COR-L47 (cell line): ENCODE measurements at regions not wholly inside any gene's neighbourhood (a gene's known extent, or its start where the extent isn't known, plus 50 kb on each side); places are given as distances from the start of the nearest gene placed in this dataset.
"Not testable (repeated sequence)": the region's sequence is repeated elsewhere in the genome, so short reads cannot be mapped to it uniquely, and the experiment has no call there.

Experiments used
- DNase-seq: peaks from one replicate; lab custom pipeline; 2025; lab: John Stamatoyannopoulos, UW

DNA sequence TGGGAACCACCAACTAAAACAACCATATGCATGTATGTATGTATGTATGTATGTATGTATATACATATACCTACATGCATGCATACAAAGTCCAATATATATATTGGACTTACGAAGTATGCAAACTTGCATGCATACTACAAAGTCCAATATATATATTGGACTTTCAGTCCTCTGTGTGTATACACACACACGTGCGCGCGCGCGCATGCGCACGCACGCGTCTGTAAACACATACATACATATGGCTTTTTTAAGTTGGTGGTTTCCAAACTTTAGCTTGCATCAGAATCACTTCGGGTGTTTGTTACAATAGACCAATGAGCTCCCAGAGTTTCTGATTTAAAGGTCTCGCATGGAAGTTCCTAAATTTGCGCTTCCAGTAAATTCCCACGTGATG, 197.5 kb upstream of the C1orf87 start:
- no peak for DNase-seq

DNA sequence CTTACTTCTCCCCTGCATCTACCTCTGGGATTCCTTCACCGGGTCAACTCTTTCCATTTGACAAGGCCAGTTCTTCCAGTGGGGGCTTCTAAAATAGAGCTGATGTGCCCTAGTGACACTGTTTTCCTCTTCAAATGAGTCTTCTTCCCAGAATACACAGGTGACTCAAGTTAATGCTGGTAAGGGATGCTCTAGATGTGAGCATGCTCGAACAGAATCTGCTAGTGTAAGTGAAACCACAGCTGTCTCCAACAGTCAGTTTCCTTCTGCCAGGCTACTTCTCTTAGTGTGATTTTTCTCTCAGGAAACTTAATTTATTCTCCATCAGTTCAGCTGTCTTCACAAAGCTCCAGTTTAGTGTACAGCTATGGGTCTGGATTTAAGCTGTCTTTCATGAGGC, 194.9 kb upstream of the C1orf87 start:
- no peak for DNase-seq

DNA sequence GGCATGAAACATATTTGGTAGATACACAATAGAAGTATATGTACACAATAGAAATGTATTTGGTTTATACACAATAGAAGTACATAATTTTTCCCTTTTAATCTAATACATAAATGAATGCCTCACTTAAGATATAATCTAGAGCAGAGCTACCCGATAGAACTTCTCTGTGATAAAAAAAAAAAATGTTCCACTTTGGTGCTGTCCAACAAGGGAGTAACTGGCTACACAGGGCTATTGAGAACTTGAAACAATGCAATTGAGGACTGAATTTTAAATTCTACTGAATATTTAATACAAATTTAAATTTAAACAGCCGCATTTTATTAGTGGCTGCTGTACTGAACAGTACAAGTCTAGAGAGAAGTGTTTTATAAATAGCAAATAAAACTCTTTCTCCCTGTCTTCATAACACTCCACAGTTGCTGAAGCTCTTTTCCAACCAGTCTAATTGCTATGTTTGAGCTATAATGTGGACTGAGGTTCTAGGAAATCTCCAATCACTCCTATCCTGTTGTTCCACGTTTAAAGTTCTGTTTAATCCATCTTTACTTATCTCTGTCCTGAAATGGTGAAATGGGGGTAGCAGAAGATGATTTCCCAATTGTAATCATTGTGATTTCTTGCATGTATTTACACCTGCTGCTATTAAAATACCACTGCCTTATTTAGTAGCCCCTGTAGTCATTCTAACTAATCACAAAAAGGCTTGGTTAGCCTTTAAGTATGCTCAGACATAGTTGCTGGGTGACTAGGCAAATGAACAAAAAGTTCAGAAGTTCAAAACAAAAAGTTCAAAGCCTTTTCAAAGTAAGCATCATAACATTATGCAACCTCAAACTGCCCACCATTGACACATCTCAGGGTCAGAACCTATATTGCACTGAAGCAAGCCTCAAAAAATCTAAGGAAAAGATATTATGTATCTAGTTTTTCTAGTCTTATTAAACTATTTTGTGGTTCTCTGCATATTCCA, 192.3 kb upstream of the C1orf87 start:
- no peak for DNase-seq

DNA sequence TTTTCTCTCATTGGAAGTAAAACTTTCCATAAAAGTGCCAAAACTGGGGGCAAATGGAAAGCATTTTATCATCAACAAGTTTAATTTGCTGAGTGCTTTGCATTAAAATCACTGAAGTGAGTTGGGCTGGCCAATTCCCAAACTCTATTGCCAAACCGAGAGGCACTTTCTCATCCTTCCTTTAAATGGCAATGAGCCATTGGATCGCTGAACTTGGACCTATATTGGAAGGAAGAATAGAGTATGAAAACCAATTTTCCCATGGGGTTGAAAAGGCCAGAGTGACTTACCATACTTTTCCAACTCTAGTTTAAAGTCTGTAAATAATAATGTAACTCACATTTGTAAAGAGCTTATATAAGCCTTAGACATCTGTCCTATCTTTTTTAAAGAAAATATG, 189.1 kb upstream of the C1orf87 start:
- DNase-seq, result no peak

DNA sequence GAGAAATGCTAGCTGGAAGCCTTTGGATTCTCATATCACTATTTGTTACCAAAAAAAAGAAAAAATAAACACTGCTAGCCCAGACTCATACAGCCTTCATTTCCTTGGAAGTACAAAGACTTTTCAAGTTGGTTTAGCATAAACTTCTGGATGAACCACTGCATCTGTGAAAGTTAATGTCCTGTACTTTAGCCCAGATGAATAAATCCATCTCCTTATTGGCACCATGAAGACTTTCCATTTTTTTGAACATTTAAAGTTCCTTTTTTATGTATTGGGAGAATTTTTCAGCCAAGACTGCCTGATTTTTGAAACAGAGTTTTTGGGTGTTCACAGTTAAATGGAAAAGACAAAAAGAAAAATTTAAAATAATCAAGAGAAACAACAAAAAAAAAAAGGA, 184.0 kb upstream of the C1orf87 start:
- no peak for DNase-seq

DNA sequence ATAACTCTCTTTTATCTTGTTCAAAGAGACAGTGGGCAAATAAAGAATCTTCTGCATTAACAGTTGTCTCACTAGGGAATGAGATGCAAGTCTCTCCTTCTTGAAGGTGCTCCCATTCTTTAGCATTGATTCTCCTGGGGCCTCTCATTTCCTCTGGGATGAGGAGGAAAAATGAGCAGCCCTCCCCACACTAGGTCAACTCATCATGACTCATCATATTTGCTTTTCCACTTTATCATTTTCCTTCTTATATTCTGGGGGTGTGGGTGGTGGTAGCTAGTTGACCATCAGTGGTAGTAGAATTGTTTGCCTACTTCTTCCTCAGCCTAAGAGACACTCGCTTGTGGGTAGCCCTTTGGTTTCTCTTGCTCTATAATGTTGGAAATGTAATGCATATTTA, 182.0 kb upstream of the C1orf87 start:
- DNase-seq, result no peak

DNA sequence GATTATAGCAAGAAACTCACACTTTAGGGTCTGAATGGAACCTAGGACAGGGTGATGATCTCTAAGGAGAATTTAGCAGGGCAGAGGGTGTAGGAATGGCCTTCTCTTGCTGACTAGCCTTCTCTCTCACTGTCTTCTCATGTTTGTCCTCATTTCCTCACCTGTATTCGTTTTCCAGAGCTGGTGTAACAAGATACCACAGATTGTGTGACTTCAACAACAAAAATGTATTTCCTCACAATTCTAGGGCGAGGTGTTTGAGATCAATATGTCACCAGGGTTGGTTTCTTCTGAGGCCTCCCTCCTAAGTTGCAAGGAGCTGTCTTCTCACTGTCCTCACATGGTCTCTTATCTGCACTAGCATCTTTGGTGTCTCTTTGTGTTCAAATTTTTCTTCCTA, 177.9 kb upstream of the C1orf87 start:
- no peak for DNase-seq

DNA sequence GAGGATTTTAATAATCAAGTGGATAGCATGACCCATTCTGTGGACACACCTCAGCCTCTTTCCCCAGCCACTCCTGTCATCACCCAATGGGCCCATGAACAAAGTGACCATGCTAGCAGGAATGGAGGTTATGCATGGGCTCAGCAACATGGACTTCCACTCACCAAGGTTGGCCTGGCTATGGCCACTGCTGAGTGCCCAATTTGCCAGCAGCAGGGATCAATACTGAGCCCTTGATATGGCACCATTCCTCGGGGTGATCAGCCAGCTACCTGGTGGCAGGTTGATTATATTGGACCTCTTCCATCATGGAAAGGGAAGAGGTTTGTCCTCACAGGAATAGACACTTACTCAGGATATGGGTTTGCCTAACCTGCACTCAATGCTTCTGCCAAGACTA, 173.9 kb upstream of the C1orf87 start:
- not testable (repeated sequence) for DNase-seq

DNA sequence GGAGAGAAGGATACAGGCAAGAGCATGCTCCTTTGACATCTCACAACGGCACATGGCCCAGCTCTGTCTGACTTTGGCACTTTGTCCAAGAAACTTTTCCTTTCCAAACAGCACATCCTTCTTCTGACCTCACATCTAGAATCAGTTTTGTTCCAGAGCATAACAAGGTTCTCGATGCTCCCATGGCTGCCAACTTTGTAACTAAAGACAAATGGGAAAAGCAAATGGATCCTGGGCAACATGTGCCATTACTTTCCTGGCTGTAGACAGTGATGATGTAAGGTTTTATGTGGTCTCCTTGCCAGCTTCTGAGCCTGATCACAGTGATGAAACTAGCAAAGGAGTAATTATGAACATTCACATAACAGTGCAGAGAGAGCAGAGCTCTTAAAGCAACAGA, 171.8 kb upstream of the C1orf87 start:
- DNase-seq, result no peak

DNA sequence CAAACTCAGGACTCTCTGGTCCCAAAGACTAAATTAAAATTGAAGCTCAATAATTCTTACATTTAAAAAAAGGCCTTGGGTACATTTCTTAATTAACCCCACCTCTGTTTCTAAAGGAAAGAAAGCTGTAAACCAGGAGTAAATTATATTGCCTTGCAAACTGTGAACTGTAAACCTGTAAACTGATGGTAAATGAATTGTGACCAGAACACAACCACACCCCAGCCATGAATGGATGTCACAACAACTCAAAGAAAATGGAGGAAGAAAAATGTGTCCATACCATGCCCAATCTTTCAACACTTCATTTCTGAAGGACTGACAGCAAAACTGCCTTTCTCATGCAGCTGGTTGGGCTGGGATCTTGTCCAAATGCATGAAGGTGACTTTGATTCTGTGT, 171.3 kb upstream of the C1orf87 start:
- no peak for DNase-seq

DNA sequence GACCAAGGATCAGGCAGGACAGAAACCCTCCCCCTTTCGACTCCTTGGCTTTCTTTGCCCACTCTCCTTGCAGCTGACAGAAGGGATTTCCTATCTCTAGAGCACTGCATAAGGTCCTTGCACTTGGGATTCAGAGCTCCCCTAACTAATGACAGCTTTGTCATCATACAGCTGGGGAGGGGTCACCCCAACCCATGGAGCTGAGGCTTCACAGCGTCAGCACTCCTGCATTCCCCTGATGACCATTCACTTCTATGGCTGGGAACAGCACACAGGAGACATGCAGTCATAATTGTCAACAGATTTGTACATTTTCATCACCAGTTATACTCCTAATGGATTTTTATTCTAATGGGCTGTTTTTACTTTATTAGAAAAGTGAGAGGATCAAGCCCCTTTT, 161.7 kb upstream of the C1orf87 start:
- DNase-seq, result no peak

DNA sequence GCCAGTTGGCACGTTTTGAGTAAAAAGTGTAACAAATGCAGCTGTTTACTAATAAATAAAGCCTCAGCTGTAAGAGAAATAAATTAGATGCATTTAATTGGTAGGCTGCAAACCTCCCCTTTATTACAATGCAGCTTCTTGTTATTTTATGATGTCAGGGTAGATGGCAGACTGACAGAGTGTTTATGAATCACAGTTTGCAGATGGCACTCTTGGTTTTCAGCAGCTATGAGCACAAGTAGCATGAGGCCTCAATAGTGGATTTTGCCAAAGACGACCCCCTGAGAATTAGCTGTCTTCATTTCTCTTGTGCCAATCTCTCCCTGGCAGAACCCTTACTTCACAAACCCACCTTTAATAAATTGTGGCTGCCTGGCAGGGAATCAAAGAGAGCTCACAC, 161.2 kb upstream of the C1orf87 start:
- no peak for DNase-seq

DNA sequence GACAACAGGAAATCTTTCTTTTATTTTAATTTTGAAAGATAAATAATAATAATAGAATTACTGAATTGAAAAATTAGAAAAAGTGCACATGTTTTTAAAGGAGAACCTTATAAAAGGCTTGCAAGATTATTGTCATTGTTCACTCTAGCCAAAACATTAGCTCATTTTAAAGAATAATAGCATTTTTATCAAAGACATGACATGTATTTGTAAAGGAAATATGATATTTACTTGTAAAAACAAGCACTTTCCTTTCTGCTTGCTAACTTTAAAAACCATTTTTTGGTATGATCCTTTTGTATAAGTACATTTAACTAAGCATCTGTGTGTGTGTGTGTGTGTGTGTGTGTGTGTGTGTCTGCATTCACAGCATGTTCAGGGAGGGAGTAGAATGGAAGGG, 156.3 kb upstream of the C1orf87 start:
- no peak for DNase-seq

DNA sequence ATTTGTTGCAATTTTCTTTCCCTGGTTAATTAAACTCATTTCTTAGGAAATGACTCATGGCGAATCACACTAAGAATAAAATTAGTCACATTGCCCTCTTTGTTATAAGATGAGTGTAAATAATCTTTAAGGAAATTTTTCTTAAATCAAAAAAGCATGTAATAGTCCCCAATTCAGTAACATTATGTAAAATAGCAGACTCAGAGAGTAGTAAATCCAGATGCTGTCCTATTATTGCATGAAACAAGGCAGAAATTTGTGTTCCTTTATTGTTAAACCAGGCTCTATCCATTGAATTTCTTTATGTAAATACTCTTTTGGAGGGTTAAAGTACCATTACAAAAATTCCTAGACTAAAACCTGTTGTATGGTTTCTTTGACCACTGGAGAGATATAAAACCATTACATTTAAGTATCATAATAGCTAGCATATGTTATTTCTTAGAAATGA, 154.5 kb upstream of the C1orf87 start:
- DNase-seq, result no peak

DNA sequence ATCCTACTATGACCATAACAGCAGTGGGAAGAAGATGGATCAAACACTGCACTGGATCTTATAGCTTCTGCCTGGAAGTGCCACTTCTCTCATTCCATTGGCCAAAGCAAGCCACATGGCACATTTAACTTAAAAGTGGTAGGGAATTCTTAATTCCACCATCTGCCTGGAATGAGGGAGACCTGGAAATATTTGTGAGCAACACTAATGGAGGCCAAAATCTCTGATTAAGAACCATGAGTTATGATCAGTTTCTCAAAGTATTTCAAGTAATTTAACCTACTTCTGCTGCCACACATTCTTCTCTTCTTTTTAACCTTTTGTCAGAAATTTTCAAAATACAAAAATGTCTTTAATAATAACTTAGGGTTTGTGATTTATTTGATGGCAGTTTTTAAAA, 154.0 kb upstream of the C1orf87 start:
- DNase-seq, result no peak

DNA sequence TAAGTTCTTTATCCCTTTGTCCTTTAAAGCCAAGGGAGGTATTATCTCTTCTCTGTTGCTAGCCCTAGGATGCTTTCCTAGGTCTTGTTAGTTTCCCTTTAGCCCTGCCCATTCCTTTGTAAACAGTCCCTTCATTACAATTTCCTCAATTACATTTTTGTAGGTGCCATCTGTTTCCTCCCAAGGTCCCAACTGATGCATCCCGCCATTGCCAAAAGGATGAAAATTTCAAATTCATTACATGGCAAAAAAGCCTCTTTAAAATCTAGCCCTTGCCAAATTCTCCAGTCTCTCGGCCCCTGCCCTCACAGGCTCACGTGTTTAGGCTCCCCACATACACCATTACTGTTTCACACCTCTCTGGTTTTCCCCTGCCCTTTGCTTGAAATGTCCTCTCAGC, 151.9 kb upstream of the C1orf87 start:
- DNase-seq, result no peak

DNA sequence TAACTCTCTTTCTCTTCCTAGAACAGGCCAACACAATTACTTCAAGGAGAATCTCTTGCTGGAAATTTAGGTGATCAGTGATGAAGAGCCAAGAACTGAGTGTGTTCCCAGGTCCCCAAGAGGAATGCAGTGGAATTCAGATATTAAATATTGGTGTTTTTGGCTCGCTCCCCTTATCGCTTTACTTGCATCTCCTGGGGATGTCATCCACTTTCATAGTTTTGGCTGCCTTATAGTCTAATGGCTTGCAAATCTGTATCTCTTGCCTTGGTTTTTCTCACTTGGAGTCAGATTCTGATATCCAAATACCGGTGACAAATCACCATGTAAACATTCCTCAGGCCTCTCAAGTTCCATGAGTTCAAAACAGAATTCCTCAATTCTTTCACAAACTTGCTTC, 151.0 kb upstream of the C1orf87 start:
- no peak for DNase-seq

DNA sequence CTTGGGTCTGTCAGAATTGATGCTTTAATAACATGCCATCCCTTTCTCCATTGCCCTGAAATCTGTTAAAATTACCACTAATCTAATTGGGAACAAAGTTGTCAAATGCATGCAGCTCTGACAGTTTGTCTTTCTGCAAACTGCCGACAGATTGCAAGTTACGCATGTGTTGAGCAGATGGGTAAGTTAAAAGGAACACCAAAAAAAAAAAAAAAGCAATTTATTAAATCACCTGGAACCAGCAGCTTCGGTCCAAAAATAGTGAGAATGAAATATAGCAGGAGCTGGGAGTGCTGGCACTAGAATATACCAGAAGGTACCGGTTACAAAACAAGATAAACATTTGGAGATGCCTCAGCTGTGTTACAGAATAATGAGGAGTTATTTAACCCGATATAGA, 149.6 kb upstream of the C1orf87 start:
- no peak for DNase-seq

DNA sequence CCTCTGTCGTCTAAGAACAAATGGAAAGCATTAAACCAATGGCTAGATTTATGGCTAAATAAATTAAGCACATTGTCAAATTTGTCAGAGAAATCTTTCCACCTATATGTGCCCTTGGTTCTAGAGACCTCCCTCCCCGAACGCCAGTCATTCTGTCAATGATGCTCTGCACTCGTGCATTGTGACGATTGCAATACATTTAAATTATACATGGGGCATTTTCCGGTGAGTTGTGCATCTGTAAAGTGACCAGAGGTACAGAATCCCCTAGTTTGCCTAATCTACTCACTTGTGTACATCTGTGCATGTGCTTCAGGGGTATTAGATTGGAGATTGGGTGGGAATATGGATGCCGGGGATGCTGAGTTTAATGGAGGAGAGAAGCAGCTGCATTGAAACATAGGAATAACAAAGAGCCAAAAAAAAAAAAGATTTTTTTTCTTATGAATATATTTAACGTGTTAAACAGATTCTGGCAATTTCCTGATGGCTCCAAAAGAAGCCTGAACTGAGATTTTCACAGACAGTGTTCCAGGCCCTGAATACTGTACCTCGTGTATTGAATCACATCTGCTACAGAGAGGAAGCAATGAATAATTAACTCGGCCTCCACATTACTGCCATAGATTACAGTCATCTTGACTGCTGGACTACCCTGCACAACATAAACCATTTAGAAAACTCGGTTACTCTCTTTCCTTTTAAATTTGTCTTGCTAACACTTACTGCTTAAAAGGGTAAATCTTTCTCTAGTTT, 149.0 kb upstream of the C1orf87 start:
- no peak for DNase-seq

DNA sequence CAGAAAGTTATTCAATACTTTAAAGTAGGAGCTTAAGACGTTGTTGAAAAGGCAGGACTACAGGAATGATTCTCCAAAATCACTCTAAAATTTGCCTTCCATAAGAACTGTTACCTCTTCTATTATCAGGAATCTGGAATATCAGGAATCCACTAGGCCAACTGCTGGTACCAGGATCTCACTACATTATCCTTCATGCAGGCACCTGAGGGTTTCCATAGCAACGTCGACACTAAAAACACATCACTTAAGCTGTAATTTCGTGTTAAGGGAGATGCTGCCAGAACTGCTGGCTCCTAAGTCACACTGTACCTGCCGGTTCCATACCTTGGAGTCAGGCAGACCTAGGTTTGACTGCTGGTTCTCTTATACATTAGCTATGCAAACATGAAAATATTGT, 139.7 kb upstream of the C1orf87 start:
- DNase-seq, result peak; percentile 32

DNA sequence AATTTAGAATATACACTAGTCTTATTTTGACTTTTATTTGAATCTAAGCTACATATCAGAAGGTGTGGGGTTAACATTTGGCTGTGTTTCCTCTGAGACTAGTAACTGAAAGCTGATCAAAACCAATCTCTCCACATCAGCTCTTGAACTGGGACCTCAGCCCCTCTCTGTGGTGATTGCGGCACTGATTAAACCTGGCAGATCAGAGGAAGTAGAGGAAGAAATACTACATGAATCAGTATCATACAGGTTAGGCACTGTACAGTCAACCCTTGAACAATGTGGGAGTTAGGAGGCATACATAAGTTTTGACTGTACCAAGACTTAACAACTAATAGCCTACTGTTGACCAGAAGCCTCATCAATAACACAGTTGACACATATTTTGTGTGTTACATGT, 122.5 kb upstream of the C1orf87 start:
- DNase-seq, result no peak

DNA sequence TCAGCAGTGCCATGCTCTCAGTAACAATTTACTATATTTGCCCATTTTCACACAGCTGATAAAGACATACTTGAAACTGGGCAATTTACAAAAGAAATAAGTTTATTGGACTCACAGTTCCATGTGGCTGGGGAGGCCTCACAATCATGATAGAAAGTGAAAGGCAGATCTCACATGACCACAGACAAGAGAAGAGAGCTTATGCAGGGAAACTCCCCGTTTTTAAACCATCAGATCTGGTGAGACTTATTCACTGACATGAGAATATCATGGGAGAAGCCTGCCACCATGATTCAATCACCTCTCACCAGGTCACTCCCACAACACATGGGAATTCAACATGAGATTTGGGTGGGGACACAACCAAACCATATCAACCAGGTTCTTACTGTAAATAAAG, 112.1 kb upstream of the C1orf87 start:
- no peak for DNase-seq

DNA sequence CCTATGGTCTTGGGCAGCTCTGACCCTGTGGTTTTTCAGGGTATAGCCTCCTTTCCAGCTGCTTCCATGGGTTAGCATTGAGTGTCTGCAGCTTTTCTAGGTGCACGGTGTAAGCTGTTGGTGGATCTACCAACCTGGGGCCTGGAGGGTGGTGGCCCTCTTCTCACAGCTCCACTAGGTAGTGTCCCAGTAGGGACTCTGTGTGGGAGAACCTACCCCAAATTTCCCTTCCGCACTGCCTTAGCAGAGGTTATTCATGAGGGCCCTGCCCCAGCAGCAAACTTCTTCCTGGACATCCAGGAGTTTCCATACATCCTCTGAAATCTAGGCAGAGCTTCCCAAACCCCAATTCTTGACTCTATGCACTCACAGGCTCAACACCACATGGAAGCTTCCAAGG, 111.0 kb upstream of the C1orf87 start:
- no peak for DNase-seq
